Suprapubic skin (tissue), 4 donors: ENCODE measurements at regions not wholly inside any gene's neighbourhood (a gene's known extent, or its start where the extent isn't known, plus 50 kb on each side); places are given as distances from the start of the nearest gene placed in this dataset.

ENCODE experiments used
- CTCF ChIP-seq, 2 donors: fragments of 200-600 bp in 1 of 2; fragments of 450-650 bp in 1 of 2; sonication (generic) in 1 of 2; IDR thresholded peaks; one replicate each; pipeline ENCODE4 v1.5.1; 2016 to 2019; ENCODE audit warnings: antibody characterized with exemption in 2 of 2, mild to moderate bottlenecking in 1 of 2, moderate library complexity in 1 of 2
- POLR2A ChIP-seq, 2 donors: fragments of 450-650 bp; IDR thresholded peaks; one replicate each; pipeline ENCODE4 v1.6.1; 2017; ENCODE audit warnings: antibody characterized with exemption in 2 of 2, mild to moderate bottlenecking in 2 of 2, moderate library complexity in 2 of 2
- POLR2AphosphoS5 ChIP-seq, 3 donors: sonication (generic); formaldehyde crosslinking; IDR thresholded peaks; one replicate each; pipeline ENCODE4 v1.6.1; 2017; ENCODE audit warnings: antibody characterized with exemption in 3 of 3

- TF ChIP-seq POLR2A (IDR thresholded peaks at IDR 0.05) (no peak), CTCF (IDR thresholded peaks at IDR 0.05) (no peak), POLR2AphosphoS5 (IDR thresholded peaks at IDR 0.05) (no peak)
Observed at GRCh38 chr5:155838394-155838793, 488.6 kb upstream of the SGCD start.
